OCI-LY1 (cell line): ENCODE measurements at regions not wholly inside any gene's neighbourhood (a gene's known extent, or its start where the extent isn't known, plus 50 kb on each side); places are given as distances from the start of the nearest gene placed in this dataset.

ENCODE experiments used
- H2AFZ ChIP-seq: fragments of 200-600 bp; sonication (generic), shearing (Covaris generic); 2 replicates; pipeline ENCODE4 v1.6.0; 2014; ENCODE audit warnings: antibody characterized with exemption, mild to moderate bottlenecking, low read length
- H3F3A ChIP-seq: fragments of 200-600 bp; sonication (generic), shearing (Covaris generic); 2 replicates; pipeline ENCODE4 v1.6.0; 2014; ENCODE audit warnings: mild to moderate bottlenecking, antibody characterized with exemption, low read length, moderate library complexity; ENCODE audit not compliant: insufficient read depth
- H3K27ac ChIP-seq: fragments of 200-600 bp; sonication (generic); 2 replicates; pipeline ENCODE4 v1.5.1; 2014; ENCODE audit warnings: low read length, mixed run types, mild to moderate bottlenecking, low read depth; ENCODE audit not compliant: poor library complexity, severe bottlenecking
- H3K27me3 ChIP-seq: fragments of 200-600 bp; sonication (generic); 2 replicates; pipeline ENCODE4 v1.6.0; 2014; ENCODE audit warnings: antibody characterized with exemption, mild to moderate bottlenecking, low read length, moderate library complexity; ENCODE audit not compliant: insufficient read depth
- H3K36me3 ChIP-seq: fragments of 200-600 bp; sonication (generic); 2 replicates; pipeline ENCODE4 v1.6.1; 2014; ENCODE audit warnings: mild to moderate bottlenecking, antibody characterized with exemption, low read length, moderate library complexity, mixed read lengths; ENCODE audit not compliant: insufficient read depth
- H3K4me1 ChIP-seq: fragments of 200-600 bp; sonication (generic); 2 replicates; pipeline ENCODE4 v1.5.1; 2014; ENCODE audit warnings: mild to moderate bottlenecking, low read length, moderate library complexity; ENCODE audit not compliant: insufficient read depth, severe bottlenecking
- H3K4me2 ChIP-seq: fragments of 200-600 bp; sonication (generic), shearing (Covaris generic); 2 replicates; pipeline ENCODE4 v1.6.1; 2014; ENCODE audit warnings: low read length
- H3K4me3 ChIP-seq: fragments of 200-600 bp; sonication (generic); 2 replicates; pipeline ENCODE4 v1.5.1; 2014; ENCODE audit warnings: low read length, low read depth, mild to moderate bottlenecking, mixed read lengths; ENCODE audit not compliant: poor library complexity, severe bottlenecking
- H3K79me2 ChIP-seq: fragments of 200-600 bp; shearing (Covaris generic); 2 replicates; pipeline ENCODE4 v1.6.1; 2016; ENCODE audit warnings: mixed run types, low read length, mixed read lengths; ENCODE audit not compliant: insufficient read depth
- H3K9ac ChIP-seq: fragments of 200-600 bp; sonication (generic), shearing (Covaris generic); 2 replicates; pipeline ENCODE4 v1.6.1; 2014; ENCODE audit warnings: mild to moderate bottlenecking, low read length, mixed read lengths
- H3K9me2 ChIP-seq: fragments of 200-600 bp; sonication (generic), shearing (Covaris generic); 2 replicates; pipeline ENCODE4 v1.6.1; 2014; ENCODE audit warnings: low read depth, mild to moderate bottlenecking, low read length, mixed read lengths
- H3K9me3 ChIP-seq: fragments of 200-600 bp; shearing (Covaris generic); 2 replicates; pipeline ENCODE4 v1.6.1; 2014; ENCODE audit warnings: low read length, mixed read lengths
- H4K20me1 ChIP-seq: fragments of 200-600 bp; sonication (generic), shearing (Covaris generic); 2 replicates; pipeline ENCODE4 v1.6.0; 2016; ENCODE audit warnings: mild to moderate bottlenecking, low read length; ENCODE audit not compliant: insufficient read depth
- EZH2 ChIP-seq: fragments of 200-600 bp; sonication (generic), shearing (Covaris generic); IDR thresholded peaks from 2 replicates; pipeline ENCODE4 v1.8.0; 2017; ENCODE audit warnings: borderline replicate concordance, mixed run types, mild to moderate bottlenecking, antibody characterized with exemption, low read length, moderate library complexity, mixed read lengths
- TF ChIP-seq, protein P1 (sequence below): fragments of 200-600 bp; sonication (generic), shearing (Covaris generic); IDR thresholded peaks from 2 replicates; pipeline ENCODE4 v1.5.1; 2017; ENCODE audit warnings: mild to moderate bottlenecking, antibody characterized with exemption, low read length, moderate library complexity, mixed read lengths

DNA sequence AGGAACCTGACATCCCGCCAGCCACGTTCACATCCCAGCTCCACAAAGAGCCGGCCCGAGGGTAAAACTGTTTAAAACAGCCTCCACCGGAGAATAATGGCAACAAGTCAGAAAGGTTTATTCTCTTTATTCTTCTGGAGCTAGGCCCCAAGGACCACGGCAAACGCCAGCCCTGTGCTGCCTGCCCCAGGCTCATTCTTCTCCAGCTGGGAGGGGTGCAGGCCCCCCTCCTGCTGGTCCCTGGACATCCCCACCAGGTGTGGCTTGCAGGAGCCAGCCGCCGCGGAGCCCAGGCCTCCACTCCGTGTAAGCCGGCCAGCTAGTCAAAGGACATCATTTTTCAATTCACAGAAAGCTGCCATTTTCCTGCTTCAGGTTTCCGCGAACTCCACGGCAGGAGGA lies 65.8 kb upstream of the SALL3 start:
- Histone ChIP-seq H3K27ac (no peak overlapping the region), H3K9me2 (no peaks in the 10 kb centered on the region), H2AFZ (no peak overlapping the region), H3F3A (no peaks in the 10 kb centered on the region), H3K36me3 (no peaks in the 10 kb centered on the region), H3K4me3 (no peak overlapping the region), H3K27me3 (no peaks in the 10 kb centered on the region), H3K4me2 (no peak overlapping the region), H4K20me1 (no peaks in the 10 kb centered on the region), H3K79me2 (no peaks in the 10 kb centered on the region), H3K9ac (no peak overlapping the region), H3K9me3 (no peaks in the 10 kb centered on the region), H3K4me1 (no peaks in the 10 kb centered on the region)
- TF ChIP-seq, protein P1, sequence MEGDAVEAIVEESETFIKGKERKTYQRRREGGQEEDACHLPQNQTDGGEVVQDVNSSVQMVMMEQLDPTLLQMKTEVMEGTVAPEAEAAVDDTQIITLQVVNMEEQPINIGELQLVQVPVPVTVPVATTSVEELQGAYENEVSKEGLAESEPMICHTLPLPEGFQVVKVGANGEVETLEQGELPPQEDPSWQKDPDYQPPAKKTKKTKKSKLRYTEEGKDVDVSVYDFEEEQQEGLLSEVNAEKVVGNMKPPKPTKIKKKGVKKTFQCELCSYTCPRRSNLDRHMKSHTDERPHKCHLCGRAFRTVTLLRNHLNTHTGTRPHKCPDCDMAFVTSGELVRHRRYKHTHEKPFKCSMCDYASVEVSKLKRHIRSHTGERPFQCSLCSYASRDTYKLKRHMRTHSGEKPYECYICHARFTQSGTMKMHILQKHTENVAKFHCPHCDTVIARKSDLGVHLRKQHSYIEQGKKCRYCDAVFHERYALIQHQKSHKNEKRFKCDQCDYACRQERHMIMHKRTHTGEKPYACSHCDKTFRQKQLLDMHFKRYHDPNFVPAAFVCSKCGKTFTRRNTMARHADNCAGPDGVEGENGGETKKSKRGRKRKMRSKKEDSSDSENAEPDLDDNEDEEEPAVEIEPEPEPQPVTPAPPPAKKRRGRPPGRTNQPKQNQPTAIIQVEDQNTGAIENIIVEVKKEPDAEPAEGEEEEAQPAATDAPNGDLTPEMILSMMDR, result no peak
- TF ChIP-seq EZH2, result no peak

GRCh38 chr18:78914249-78914935 lies 65.2 kb upstream of the SALL3 start:
- H3K4me2 ChIP-seq, result no peak overlapping the region
- H3K4me3 ChIP-seq, result no peak overlapping the region
- H3K27ac ChIP-seq, result no peak overlapping the region
- H3K9ac ChIP-seq, result no peak overlapping the region
- no peaks in the 10 kb centered on the region for H3K79me2 ChIP-seq
- no peaks in the 10 kb centered on the region for H3K4me1 ChIP-seq
- no peaks in the 10 kb centered on the region for H4K20me1 ChIP-seq
- H3K27me3 ChIP-seq, result no peaks in the 10 kb centered on the region
- H3K9me3 ChIP-seq, result no peaks in the 10 kb centered on the region
- no peak overlapping the region for H2AFZ ChIP-seq
- H3F3A ChIP-seq, result no peaks in the 10 kb centered on the region
- no peaks in the 10 kb centered on the region for H3K9me2 ChIP-seq
- TF ChIP-seq, protein P1, result no peak
- no peak for TF ChIP-seq EZH2
- no peaks in the 10 kb centered on the region for H3K36me3 ChIP-seq

GRCh38 chr18:78915446-78916008 lies 64.1 kb upstream of the SALL3 start:
- no peaks in the 10 kb centered on the region for H3K9me3 ChIP-seq
- H2AFZ ChIP-seq, result no peak overlapping the region
- H3K27ac ChIP-seq, result no peak overlapping the region
- H3K4me3 ChIP-seq, result no peak overlapping the region
- no peaks in the 10 kb centered on the region for H3K36me3 ChIP-seq
- no peaks in the 10 kb centered on the region for H3K79me2 ChIP-seq
- no peak overlapping the region for H3K9ac ChIP-seq
- no peaks in the 10 kb centered on the region for H3K9me2 ChIP-seq
- no peaks in the 10 kb centered on the region for H3K4me1 ChIP-seq
- H3K27me3 ChIP-seq, result no peaks in the 10 kb centered on the region
- no peaks in the 10 kb centered on the region for H3F3A ChIP-seq
- TF ChIP-seq, protein P1, result no peak
- no peak for TF ChIP-seq EZH2
- H3K4me2 ChIP-seq, result no peak overlapping the region
- no peaks in the 10 kb centered on the region for H4K20me1 ChIP-seq
